ENCODE measurements at regions not wholly inside any gene's neighbourhood (a gene's known extent, or its start where the extent isn't known, plus 50 kb on each side); places are given as distances from the start of the nearest gene placed in this dataset.
"Not testable (repeated sequence)": the region's sequence is repeated elsewhere in the genome, so short reads cannot be mapped to it uniquely, and the experiment has no call there.

DNA sequence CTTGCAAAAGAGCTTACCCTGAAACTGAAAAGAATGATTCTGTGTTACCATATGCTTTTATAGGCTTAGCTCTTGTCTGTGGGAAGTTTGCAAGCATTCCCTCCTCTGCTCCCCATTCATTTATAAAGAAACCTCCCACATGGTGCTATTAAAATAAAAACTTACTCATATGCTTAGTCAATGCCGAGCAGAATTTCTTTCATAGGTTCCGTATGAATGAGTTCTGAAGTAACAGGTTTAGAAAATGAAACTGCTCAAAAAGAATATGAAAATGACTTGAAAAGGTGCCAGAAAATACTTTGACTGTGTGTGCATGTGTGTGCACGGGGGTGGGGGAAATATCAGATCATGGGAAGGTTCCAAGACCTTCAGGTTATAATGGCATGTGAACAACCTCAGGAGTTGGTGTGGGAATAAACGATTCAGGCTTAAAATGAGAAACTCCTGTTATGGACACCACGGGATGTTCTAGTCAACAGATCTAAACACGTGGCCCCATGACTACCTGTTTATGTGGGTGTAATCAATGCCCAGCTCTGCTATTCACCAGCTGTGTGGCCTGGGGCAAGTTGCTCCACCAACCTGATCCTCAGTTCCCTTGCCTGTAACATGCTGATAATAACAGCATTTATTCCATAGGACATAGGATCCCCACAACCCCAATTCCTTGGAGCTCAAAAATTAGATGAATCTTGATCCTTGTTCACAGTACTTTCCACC lies 293.7 kb upstream of the PLGLB1 start:
- TF ChIP-seq POLR2A (IDR thresholded peaks at IDR 0.05; ENCODE audit: low read length); GATA1 (IDR thresholded peaks at IDR 0.05; ENCODE audit: low read depth, low read length): not testable (repeated sequence)
